ENCODE measurements at regions not wholly inside any gene's neighbourhood (a gene's known extent, or its start where the extent isn't known, plus 50 kb on each side); places are given as distances from the start of the nearest gene placed in this dataset.

DNA sequence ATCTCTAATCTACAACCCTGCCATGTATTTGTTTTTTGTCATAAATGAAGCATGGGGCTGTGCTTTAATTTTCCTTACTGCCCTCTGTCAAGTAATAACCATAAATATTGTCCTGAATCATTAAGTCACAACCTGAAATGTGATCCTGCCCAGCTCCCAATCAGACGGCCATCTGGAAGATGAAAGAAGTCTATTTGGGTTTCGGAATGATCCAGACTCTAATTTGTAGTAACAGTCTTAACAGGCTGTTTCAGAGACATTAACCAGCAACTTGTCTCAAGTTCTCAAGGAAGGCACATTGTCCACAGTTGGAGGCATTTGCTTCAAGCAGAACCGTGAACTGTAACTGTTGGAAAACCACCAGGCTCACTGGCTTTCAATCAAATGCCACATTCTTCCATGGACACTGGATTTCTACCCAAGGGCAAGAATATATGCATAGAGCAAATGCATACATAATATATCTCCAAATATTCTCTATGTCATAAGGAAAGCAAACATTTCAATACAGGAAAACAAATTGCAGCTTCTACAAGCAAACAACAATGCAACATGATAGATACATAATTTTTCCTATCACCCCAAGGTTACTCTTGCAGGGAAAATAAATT, 405.2 kb upstream of the NPVF start:
- TF ChIP-seq, protein P1, sequence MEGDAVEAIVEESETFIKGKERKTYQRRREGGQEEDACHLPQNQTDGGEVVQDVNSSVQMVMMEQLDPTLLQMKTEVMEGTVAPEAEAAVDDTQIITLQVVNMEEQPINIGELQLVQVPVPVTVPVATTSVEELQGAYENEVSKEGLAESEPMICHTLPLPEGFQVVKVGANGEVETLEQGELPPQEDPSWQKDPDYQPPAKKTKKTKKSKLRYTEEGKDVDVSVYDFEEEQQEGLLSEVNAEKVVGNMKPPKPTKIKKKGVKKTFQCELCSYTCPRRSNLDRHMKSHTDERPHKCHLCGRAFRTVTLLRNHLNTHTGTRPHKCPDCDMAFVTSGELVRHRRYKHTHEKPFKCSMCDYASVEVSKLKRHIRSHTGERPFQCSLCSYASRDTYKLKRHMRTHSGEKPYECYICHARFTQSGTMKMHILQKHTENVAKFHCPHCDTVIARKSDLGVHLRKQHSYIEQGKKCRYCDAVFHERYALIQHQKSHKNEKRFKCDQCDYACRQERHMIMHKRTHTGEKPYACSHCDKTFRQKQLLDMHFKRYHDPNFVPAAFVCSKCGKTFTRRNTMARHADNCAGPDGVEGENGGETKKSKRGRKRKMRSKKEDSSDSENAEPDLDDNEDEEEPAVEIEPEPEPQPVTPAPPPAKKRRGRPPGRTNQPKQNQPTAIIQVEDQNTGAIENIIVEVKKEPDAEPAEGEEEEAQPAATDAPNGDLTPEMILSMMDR (IDR thresholded peaks at IDR 0.05) = no peak
- no peak for TF ChIP-seq POLR2A (IDR thresholded peaks at IDR 0.05)
- no peak for TF ChIP-seq EP300 (IDR thresholded peaks at IDR 0.05)
- no peak for TF ChIP-seq POLR2AphosphoS5 (IDR thresholded peaks at IDR 0.05)

DNA sequence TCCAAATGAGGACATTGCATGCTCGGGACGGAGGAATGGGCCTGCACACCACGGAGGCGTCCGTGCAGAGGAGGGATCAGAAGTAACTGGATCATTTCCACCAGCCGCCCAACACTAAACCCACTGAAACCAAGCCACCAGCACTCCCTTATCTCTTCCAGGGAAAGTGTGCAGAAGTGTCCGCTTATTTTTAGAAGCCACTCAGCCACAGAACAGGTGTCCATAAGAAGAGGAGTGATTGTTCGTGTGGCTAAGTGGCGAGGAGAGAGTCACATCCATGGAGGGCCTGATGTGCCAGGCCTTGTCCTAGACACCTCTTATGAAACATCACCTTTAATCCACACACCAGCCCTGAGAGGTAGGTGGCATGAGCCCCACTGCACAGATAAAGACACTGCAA, 407.9 kb upstream of the NPVF start:
- TF ChIP-seq, protein P1 (IDR thresholded peaks at IDR 0.05) = no peak
- TF ChIP-seq POLR2AphosphoS5 (IDR thresholded peaks at IDR 0.05) (no peak), POLR2A (IDR thresholded peaks at IDR 0.05) (no peak), EP300 (IDR thresholded peaks at IDR 0.05) (no peak)
- WGBS, 2 donors (ENCODE audit: low coverage in 1 of 2) = 92 to 94% methylated on average over 2 to 3 of the region's 9 CpGs
- H3K4me3 ChIP-seq = no peak overlapping the region
- H3K27ac ChIP-seq = no peak overlapping the region
- no peaks in the 10 kb centered on the region for H3K9me3 ChIP-seq
- no peaks in the 10 kb centered on the region for H3K36me3 ChIP-seq
- no peaks in the 10 kb centered on the region for H3K4me1 ChIP-seq
- no peak for ATAC-seq
- H3K27me3 ChIP-seq = no peaks in the 10 kb centered on the region

More for the DNA sequence above, 405.2 kb upstream of the NPVF start:
- Histone ChIP-seq H3K27me3 (no peaks in the 10 kb centered on the region), H3K27ac (no peak overlapping the region), H3K36me3 (no peaks in the 10 kb centered on the region), H3K4me1 (no peaks in the 10 kb centered on the region), H3K9me3 (no peaks in the 10 kb centered on the region), H3K4me3 (no peak overlapping the region)
- WGBS, 2 donors (ENCODE audit: low coverage in 1 of 2) = 65 to 67% methylated on average over 1 to 3 of the region's 3 CpGs
- ATAC-seq = no peak

DNA sequence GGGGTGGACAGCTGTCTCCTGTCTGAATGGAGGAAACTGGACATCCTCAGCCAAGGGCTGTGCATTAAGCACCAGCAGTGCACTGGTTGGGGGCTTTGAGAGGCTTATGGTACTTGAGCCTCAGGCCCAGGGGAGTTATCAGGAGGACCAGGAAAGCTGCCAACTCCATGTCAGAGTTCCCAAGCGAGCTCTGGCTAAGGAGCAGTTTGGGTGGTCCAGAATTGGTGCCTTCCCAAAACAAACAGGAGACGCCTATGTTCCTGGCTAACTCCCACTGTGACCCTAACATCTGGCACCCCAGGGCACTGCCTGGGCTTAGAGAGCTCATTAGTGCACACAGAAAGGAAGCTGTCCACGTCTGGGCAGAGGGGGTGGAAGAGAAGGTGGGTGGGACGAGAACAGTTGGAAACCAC, 408.6 kb upstream of the NPVF start:
- Histone ChIP-seq H3K4me3 (no peak overlapping the region), H3K27ac (no peak overlapping the region), H3K4me1 (no peaks in the 10 kb centered on the region), H3K9me3 (no peaks in the 10 kb centered on the region), H3K27me3 (no peaks in the 10 kb centered on the region), H3K36me3 (no peaks in the 10 kb centered on the region)
- no peak for TF ChIP-seq EP300 (IDR thresholded peaks at IDR 0.05)
- TF ChIP-seq POLR2A (IDR thresholded peaks at IDR 0.05) = no peak
- peak; percentile 18 for ATAC-seq
- 50% methylated on average over 2 of the region's 4 CpGs; no CpG with 5 or more reads in 1 of the 2 donors for WGBS, 2 donors (ENCODE audit: low coverage in 1 of 2)

DNA sequence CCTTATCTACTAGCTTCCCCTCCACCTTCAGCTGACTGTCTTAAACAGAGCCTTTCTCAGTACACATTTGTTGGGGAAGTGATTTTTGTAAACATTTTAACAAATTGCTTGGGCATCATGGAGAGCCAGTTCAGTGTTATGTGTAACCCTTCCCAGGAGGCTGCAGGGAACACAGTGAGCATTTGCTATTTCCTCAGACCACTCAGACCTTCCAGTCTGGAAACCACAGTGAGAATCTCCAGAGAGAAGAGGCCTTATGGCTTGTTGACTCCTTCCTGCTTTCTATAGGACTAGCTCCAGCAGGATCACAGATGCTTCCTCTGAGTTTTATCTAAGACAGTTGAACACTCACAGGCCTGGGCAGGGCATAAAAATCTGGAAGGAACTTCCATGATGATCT, 409.8 kb upstream of the NPVF start:
- Histone ChIP-seq H3K27ac (peak overlapping the region in 1 of 4 donors; percentile 12), H3K4me1 (no peaks in the 10 kb centered on the region), H3K27me3 (no peaks in the 10 kb centered on the region), H3K9me3 (no peaks in the 10 kb centered on the region), H3K36me3 (no peaks in the 10 kb centered on the region), H3K4me3 (no peak overlapping the region)
- no peak for TF ChIP-seq POLR2AphosphoS5 (IDR thresholded peaks at IDR 0.05)
- no peak for TF ChIP-seq POLR2A (IDR thresholded peaks at IDR 0.05)
- TF ChIP-seq, protein P1 (IDR thresholded peaks at IDR 0.05) = no peak
- TF ChIP-seq EP300 (IDR thresholded peaks at IDR 0.05) = no peak
- ATAC-seq = peak; percentile 34

DNA sequence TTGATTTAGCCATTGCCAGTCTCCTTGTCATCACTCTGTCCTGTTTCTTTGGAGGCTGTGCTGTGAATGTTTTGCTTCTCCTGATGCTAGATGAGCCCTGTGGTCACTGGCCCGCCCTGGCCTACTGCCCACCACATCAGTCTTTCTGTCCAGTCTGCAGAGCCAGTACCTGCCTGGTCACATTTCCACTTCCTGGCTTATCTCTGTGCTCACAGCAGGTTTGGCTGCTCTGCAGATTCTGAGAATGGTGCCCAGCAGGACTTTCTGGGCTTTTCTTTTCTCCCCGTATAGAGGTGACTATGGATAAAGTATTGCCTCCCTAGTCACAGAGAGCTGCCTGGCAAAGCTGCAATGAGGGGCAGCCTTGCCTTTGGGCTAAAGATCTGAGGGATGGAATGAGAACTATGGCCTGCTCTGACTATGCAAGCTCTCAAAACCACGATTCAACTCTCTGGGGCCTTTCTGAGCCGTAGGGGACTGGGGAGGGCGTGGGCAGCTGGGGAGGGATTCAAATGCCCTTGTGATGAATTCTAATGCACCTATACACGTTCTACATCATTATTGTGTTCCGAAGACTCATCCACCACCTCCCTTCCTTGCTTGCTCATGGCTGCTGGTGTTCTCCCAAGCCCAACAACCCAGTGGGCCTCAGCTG, 410.4 kb upstream of the NPVF start:
- no peak overlapping the region for H3K4me3 ChIP-seq
- TF ChIP-seq POLR2AphosphoS5 (IDR thresholded peaks at IDR 0.05) = no peak
- TF ChIP-seq POLR2A (IDR thresholded peaks at IDR 0.05) = no peak
- TF ChIP-seq, protein P1 (IDR thresholded peaks at IDR 0.05) = no peak
- no peak for TF ChIP-seq EP300 (IDR thresholded peaks at IDR 0.05)
- H3K4me1 ChIP-seq = no peaks in the 10 kb centered on the region
- H3K9me3 ChIP-seq = no peaks in the 10 kb centered on the region
- H3K36me3 ChIP-seq = no peaks in the 10 kb centered on the region
- no peaks in the 10 kb centered on the region for H3K27me3 ChIP-seq
- peak overlapping the region in 1 of 4 donors; percentile 12 for H3K27ac ChIP-seq
- ATAC-seq = no peak
- 87 to 89% methylated on average over 5 to 7 of the region's 7 CpGs for WGBS, 2 donors (ENCODE audit: low coverage in 1 of 2)

Measured in gastroesophageal sphincter (tissue), 4 donors.